Fibroblast of upper back skin (primary cell): ENCODE measurements at regions not wholly inside any gene's neighbourhood (a gene's known extent, or its start where the extent isn't known, plus 50 kb on each side); places are given as distances from the start of the nearest gene placed in this dataset.
A peak's percentile ranks its signal among the peaks of the same experiment; 100 is the strongest.
"Not testable (repeated sequence)": the region's sequence is repeated elsewhere in the genome, so short reads cannot be mapped to it uniquely, and the experiment has no call there.

Source experiments
- DNase-seq: peaks from one replicate; pipeline ENCODE4 v3.0.0-alpha.2; 2013

- not testable (repeated sequence) for DNase-seq
Measured at GRCh38 chr11:11715075-11715474, 93.3 kb upstream of the GALNT18 start.

- DNase-seq, result no peak
Measured at GRCh38 chr11:11710556-11710955, 88.8 kb upstream of the GALNT18 start.

GRCh38 chr11:11709447-11710239, 87.8 kb upstream of the GALNT18 start:
- no peak for DNase-seq

GRCh38 chr11:11708256-11708655, 86.5 kb upstream of the GALNT18 start:
- DNase-seq, result no peak

GRCh38 chr11:11706028-11706427, 84.2 kb upstream of the GALNT18 start:
- peak; percentile 5 for DNase-seq

- no peak for DNase-seq
Measured at GRCh38 chr11:11703885-11704284, 82.1 kb upstream of the GALNT18 start.

GRCh38 chr11:11701070-11701469, 79.3 kb upstream of the GALNT18 start:
- peak; percentile 50 for DNase-seq

GRCh38 chr11:11697796-11698195, 76.0 kb upstream of the GALNT18 start:
- DNase-seq, result no peak

GRCh38 chr11:11691296-11692151, 69.7 kb upstream of the GALNT18 start:
- DNase-seq, result no peak

- no peak for DNase-seq
Measured at GRCh38 chr11:11681536-11681935, 59.7 kb upstream of the GALNT18 start.

- no peak for DNase-seq
Measured at GRCh38 chr11:11677672-11678356, 56.0 kb upstream of the GALNT18 start.

- DNase-seq, result no peak
Measured at GRCh38 chr11:11675671-11676181, 53.9 kb upstream of the GALNT18 start.

GRCh38 chr11:11672789-11673188, 51.0 kb upstream of the GALNT18 start:
- DNase-seq, result no peak

GRCh38 chr11:11672101-11672500, 50.3 kb upstream of the GALNT18 start:
- DNase-seq, result no peak
